SHP77 treated with DMSO at 0.1 percent for 48 hours (cell line): ENCODE measurements at regions not wholly inside any gene's neighbourhood (a gene's known extent, or its start where the extent isn't known, plus 50 kb on each side); places are given as distances from the start of the nearest gene placed in this dataset.

Source experiments
- DNase-seq: peaks from one replicate; lab custom pipeline; 2025; lab: John Stamatoyannopoulos, UW

GRCh38 chr1:175826705-175827104 lies 83.3 kb upstream of the TNR start:
- no peak for DNase-seq

DNA sequence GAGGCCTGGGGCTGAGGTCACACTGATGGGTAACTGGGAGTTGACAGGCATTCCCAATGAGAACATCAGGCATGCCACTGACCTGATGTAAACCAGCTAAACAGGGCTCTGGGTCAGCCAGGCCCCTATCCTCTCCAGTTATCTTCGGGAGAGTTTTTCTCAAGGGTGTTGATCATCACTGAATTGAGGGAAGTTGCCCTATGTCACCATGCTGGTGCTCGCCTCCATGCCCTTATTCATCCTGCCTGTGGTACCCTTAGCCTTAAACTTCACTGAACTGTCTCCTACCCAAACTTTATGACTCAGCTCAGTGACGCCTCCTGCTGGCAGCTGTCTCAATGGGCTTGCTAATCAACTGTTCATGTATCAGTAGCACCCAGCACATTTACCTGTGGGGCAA lies 80.7 kb upstream of the TNR start:
- DNase-seq = no peak

DNA sequence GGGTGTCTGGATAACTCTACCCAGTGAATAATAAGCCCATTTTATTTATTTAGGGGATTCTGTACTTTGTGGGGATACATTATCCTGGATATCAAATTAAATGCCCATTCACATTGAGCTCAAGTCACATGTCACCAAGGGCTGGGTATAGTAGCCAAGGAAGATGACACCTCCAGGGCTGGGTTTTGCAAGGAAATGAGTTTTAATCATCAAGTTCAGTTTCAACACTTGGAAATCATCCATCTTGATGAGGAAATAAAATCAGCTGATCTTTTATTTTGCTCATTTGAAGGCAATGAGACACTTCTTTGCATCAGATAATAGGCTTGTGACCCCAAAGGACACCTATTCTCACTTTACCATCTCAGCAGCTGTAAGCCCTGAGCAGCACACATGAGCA lies 80.0 kb upstream of the TNR start:
- no peak for DNase-seq

DNA sequence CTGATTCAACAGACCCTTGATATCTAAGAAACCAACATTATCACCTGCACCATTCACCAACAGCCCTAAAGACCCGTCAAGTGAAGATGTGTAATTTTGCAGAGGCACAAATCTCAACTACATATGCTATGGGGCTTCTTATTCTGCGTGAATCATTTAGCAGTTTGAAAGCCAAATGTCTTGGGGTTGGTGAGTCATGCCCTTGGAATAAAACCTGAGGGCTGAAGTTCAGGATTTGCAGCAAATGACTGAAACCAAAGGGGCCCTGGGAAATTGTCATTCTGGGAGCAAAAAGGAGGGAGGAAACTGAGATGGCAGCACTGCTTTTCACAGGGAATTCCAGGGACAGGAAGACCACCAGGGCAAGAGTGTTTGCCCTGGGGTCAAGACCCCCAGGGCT lies 79.2 kb upstream of the TNR start:
- DNase-seq = no peak

DNA sequence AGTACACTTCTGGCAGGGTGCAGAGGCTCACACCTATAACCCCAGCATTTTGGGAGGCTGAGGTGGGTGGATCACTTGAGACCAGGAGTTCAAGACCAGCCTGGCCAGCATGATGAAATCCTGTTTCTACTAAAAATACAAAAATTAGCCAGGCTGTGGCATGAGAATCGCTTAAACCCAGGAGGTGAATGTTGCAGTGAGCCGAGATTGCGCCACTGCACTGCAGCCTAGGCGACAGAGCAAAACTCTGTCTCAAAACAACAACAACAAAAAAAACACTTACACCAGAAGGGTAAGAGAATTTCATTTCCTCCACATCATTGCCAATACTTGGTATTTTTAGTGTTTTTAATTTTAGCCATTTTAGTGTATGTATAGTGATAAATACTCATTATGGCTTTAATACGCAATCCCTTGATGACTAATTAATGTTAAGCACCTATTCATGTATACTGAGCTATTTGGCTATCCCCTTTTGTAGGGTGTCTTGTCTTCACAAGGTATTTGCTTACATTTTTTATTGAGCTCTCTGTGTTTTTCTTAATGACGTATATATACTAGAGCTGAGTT lies 77.1 kb upstream of the TNR start:
- DNase-seq = no peak

DNA sequence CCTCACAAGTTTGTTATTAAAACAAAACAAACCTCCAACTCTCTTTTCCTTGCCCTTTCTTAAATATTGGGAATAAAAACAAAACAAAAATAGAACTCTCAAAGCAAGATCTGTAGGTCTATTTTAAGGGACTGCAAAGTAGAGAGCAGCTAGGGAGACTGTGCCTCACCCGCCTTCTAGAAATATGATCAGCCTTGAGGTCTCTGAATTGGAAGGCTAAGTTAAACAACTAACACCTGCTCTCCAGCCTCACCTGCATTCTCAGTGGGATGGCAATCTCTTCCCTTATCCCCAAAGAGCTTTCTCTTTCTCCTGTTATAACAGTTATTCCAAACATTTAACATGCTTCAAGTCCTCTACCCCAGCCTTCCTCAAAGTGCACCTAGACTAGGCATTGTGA lies 75.5 kb upstream of the TNR start:
- no peak for DNase-seq

DNA sequence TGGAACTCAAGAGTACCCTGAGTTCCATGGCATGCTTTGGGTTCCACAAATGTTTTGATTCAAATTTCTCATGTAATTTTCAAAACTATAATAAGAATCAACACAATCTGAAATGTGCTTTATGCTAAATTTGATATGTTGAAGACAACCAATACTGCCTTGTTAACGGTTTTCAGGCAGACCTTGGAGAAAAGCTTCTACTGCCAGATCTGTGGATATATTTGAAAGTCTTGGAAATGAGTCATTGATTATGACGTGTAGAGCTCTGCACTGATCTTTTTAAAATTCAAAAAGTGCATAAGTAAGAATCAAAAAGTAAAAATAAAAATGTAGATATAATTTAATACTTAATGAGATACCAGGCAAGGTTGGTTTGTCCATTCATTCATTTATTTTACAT lies 74.0 kb upstream of the TNR start:
- no peak for DNase-seq

- no peak for DNase-seq
Measured at GRCh38 chr1:175814885-175815284, 71.5 kb upstream of the TNR start.

- no peak for DNase-seq
Measured at GRCh38 chr1:175812936-175813335, 69.5 kb upstream of the TNR start.

- no peak for DNase-seq
Measured at GRCh38 chr1:175810305-175810704, 66.9 kb upstream of the TNR start.

DNA sequence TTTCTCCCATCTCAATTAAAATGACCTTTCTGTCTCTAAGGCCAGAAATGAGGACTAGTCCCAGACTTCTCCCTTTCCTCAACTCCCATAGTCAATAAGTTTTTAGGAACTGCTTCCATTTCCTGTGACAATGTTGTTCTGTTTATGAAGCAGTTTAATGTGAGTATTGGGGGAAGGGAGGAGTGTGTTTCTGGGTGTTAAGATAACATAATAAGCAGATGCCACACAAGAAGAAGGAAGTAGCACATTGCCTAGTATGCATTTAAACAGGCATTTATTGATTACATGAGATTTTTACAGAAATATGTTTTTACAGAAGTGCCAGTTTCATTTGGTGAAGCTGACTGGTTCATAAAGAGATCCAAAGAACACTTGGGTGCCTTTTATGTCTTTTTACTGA lies 65.6 kb upstream of the TNR start:
- DNase-seq = no peak

- no peak for DNase-seq
Measured at GRCh38 chr1:175808573-175808972, 65.2 kb upstream of the TNR start.

DNA sequence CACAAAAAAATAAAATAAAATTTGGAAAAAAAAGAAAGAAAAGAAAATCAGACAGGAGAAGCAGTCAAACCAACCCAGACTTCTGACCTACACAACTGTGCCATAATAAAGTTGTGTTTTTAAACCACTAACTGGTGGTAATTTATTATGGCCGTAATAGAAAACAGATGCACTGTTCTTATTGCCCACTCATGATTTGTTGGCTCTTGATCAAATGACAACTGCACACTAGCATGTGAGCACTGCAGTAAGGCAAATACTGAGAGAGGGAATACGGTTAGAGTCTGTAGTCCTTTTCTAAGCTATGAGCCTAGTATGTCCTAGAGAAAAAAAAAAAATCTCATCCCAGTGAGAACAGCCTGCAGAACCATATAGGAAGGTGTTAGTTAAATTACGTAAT lies 61.2 kb upstream of the TNR start:
- DNase-seq = no peak

GRCh38 chr1:175803413-175803812 lies 60.0 kb upstream of the TNR start:
- DNase-seq = no peak

GRCh38 chr1:175802407-175803123 lies 59.2 kb upstream of the TNR start:
- DNase-seq = no peak

DNA sequence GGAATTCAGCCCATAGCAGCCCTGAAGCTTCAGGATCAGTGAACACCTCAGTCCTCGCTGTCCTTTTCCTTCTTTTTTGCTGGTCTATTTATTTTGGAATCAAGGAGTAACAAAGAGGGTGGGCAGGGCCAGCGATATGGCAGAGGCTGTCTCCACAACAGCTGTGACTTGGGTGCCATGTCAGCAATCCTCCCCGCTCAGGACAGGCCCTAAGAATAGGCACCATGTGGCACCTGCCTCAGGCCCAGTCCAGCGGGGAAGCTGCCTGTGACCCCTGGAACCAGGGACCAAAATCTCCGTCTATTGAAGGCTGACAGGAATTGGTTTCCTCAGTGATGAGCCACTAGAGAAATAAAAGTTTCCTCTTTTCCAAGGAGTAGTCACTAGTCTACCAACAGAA lies 58.6 kb upstream of the TNR start:
- DNase-seq = no peak

DNA sequence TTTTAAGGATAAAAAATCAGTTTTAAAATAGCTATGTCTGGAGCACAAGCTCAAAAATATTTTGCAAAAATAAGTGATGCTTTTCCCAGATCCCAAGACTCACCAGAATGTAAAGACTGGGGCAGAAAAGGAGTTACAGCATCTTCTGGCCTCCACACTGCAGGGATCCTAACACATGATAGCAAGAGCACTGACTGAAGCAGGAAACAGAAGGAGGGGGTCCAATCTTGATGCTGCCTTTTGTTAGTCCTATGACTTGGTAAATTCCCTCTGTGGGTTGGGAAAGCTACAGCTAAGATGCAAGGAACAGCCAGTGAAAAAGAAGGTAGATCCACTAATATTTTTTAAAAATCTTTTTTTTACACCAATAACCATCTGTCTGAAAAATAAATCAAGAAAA lies 54.2 kb upstream of the TNR start:
- DNase-seq = no peak

DNA sequence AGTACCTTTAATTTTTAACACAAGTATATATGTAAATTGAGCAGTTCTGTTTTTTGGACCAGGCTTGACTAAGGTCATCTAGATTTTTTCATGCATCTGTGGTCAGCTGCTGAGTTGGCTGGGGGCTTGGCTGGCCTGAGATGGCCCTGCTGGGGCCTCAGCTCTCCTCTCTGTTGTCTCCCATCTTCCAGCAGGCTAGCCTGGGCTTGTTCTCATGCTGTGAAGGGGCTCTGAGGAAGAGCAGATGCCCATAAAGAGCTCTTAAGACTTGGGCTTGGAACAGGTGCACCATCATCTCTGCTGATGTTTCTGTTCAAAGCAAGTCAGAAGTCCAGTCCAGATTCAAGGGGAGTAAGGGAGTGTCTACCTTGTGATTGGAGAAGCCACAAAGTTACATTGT lies 51.2 kb upstream of the TNR start:
- no peak for DNase-seq

GRCh38 chr1:175793617-175794016 lies 50.2 kb upstream of the TNR start:
- no peak for DNase-seq
